ENCODE measurements at regions not wholly inside any gene's neighbourhood (a gene's known extent, or its start where the extent isn't known, plus 50 kb on each side); places are given as distances from the start of the nearest gene placed in this dataset.
A peak's percentile ranks its signal among the peaks of the same experiment; 100 is the strongest.

DNA sequence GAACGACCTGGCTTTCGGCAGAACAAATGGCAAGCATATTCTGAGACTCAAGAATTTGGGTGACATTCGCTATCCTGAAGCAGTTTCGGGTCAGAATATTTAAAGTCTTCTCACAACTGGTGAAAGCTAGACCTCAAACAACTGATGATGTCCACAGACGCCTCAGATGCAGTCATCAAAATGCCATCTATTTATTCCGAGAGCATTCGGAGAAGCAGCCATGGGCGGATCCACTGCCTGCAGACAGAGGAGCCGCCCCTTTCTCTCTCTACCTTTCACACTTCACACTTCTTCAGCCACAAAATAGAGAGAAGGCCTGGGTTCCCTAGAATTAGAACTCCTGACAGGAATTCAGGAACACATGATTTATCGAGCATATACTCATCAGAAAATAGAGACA, 65.8 kb upstream of the CREB1 start:
- Mint-ChIP-seq H3K27me3 (ENCODE audit: low read depth) (no peaks in the 10 kb centered on the region), H3K27ac (ENCODE audit: unreplicated experiment) (no peak overlapping the region), H3K4me3 (ENCODE audit: unreplicated experiment) (no peak overlapping the region), H3K9me3 (ENCODE audit: low read depth) (no peaks in the 10 kb centered on the region), H3K36me3 (ENCODE audit: low read depth) (no peaks in the 10 kb centered on the region), H3K4me1 (ENCODE audit: low read depth) (peaks cover 20% of the 10 kb centered on the region)
- DNase-seq (ENCODE audit: low spot score), result no peak
- TF ChIP-seq, protein P1, sequence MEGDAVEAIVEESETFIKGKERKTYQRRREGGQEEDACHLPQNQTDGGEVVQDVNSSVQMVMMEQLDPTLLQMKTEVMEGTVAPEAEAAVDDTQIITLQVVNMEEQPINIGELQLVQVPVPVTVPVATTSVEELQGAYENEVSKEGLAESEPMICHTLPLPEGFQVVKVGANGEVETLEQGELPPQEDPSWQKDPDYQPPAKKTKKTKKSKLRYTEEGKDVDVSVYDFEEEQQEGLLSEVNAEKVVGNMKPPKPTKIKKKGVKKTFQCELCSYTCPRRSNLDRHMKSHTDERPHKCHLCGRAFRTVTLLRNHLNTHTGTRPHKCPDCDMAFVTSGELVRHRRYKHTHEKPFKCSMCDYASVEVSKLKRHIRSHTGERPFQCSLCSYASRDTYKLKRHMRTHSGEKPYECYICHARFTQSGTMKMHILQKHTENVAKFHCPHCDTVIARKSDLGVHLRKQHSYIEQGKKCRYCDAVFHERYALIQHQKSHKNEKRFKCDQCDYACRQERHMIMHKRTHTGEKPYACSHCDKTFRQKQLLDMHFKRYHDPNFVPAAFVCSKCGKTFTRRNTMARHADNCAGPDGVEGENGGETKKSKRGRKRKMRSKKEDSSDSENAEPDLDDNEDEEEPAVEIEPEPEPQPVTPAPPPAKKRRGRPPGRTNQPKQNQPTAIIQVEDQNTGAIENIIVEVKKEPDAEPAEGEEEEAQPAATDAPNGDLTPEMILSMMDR (IDR thresholded peaks at IDR 0.05), result no peak

DNA sequence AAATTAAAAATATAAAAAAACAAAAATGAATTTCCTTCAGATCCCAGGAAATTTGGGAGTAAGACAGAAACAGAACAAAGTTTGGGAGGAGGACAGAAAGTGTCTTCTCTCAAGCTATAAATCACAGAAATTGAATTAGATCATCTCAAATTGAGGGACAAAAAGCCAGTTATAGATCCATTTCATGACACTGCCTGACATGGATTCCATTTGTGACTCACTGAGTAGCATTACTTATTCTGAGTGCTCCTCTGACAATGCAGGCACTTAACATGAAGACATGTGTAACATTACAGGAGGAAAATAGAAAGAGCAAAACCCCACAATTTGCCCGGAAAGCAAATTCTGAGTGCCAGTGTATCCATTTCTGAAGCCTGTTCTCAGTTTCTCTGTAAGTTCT, 63.9 kb upstream of the CREB1 start:
- Mint-ChIP-seq H3K4me3 (ENCODE audit: unreplicated experiment) (no peak overlapping the region), H3K27ac (ENCODE audit: unreplicated experiment) (no peak overlapping the region), H3K9me3 (ENCODE audit: low read depth) (no peaks in the 10 kb centered on the region), H3K27me3 (ENCODE audit: low read depth) (no peaks in the 10 kb centered on the region), H3K4me1 (ENCODE audit: low read depth) (peaks cover 20% of the 10 kb centered on the region), H3K36me3 (ENCODE audit: low read depth) (no peaks in the 10 kb centered on the region)
- TF ChIP-seq, protein P1 (IDR thresholded peaks at IDR 0.05), result no peak
- no peak for DNase-seq (ENCODE audit: low spot score)

DNA sequence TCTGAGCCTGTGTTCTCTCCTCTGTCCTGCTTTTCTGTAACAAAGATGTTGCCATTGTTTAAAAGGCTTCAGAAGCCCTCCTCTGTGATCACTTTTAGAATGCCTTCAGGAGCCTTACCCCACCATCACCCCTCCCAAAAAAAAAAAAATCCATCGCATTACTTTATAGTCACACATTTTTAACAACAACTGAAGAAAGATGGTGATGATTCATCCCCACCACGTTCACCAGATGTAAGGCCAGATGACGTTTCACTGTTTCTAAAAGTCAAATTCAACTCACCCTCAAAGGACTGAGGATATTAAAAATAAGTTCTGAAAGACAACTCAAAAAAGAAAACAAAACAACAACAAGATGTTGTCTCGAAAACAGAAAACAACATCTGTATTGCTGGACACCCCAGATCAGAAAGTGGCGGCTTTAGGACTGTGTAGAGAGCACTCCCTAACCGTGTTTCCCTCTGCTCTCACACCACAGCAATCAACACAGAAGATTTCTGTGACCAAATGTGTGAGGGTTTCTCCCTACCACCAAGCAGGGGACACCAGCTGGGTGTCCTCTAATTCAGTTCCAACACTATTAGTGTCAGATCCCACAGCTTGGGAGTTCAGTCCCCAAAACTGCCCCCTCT, 61.9 kb upstream of the CREB1 start:
- Mint-ChIP-seq H3K36me3 (ENCODE audit: low read depth) (no peaks in the 10 kb centered on the region), H3K4me1 (ENCODE audit: low read depth) (peaks cover 23% of the 10 kb centered on the region), H3K9me3 (ENCODE audit: low read depth) (no peaks in the 10 kb centered on the region), H3K27me3 (ENCODE audit: low read depth) (no peaks in the 10 kb centered on the region), H3K27ac (ENCODE audit: unreplicated experiment) (peak overlapping the region; percentile 14), H3K4me3 (ENCODE audit: unreplicated experiment) (no peak overlapping the region)
- TF ChIP-seq, protein P1 (IDR thresholded peaks at IDR 0.05), result no peak
- no peak for DNase-seq (ENCODE audit: low spot score)

DNA sequence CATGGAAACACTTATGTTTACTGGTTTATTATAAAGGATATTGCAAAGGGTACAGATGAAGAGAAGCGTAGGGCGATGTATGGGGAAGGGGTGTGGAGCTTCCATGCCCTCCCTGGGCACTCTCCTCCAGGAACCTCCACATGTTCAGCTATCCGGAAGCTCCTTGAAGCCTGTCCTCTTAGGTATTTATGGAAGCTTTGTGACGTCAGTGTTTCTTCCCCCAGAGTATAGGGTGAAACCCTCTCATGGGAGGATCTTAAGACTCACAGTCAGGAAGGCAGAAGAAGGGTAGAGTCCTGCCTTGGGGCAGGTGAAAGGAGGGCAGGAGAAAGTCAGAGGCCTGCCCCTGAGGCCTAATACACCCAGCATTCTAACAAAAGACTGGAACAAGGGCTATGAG, 61.3 kb upstream of the CREB1 start:
- no peaks in the 10 kb centered on the region for H3K9me3 Mint-ChIP-seq (ENCODE audit: low read depth)
- H3K4me3 Mint-ChIP-seq (ENCODE audit: unreplicated experiment), result no peak overlapping the region
- DNase-seq (ENCODE audit: low spot score), result no peak
- H3K27ac Mint-ChIP-seq (ENCODE audit: unreplicated experiment), result no peak overlapping the region
- no peaks in the 10 kb centered on the region for H3K27me3 Mint-ChIP-seq (ENCODE audit: low read depth)
- H3K4me1 Mint-ChIP-seq (ENCODE audit: low read depth), result peaks cover 28% of the 10 kb centered on the region
- TF ChIP-seq, protein P1 (IDR thresholded peaks at IDR 0.05), result no peak
- H3K36me3 Mint-ChIP-seq (ENCODE audit: low read depth), result no peaks in the 10 kb centered on the region

DNA sequence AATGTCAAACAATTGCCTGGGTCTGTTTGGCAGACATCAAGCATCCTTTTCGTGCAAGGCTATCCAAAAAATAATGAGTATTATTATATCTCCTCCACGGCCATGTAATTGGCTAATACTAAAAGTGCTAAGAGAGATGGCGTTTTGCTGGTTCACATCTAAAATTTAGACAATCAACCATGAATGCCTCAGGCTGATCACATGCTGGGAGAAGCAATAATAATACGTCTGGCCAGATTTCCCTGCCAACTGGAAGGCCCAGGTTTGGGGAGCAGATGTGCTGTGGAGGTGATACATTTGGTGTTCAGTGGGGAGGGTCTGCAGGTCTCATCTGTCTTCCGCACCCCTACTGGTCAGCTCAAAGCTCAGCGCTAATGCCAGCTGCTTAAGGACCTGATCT, 60.3 kb upstream of the CREB1 start:
- H3K9me3 Mint-ChIP-seq (ENCODE audit: low read depth), result no peaks in the 10 kb centered on the region
- DNase-seq (ENCODE audit: low spot score), result no peak
- no peak overlapping the region for H3K27ac Mint-ChIP-seq (ENCODE audit: unreplicated experiment)
- H3K36me3 Mint-ChIP-seq (ENCODE audit: low read depth), result no peaks in the 10 kb centered on the region
- no peaks in the 10 kb centered on the region for H3K27me3 Mint-ChIP-seq (ENCODE audit: low read depth)
- no peak overlapping the region for H3K4me3 Mint-ChIP-seq (ENCODE audit: unreplicated experiment)
- H3K4me1 Mint-ChIP-seq (ENCODE audit: low read depth), result peaks cover 28% of the 10 kb centered on the region
- TF ChIP-seq, protein P1 (IDR thresholded peaks at IDR 0.05), result no peak

All from chondrocyte (in vitro differentiated cells).